IMR-90 (cell line): ENCODE measurements at regions not wholly inside any gene's neighbourhood (a gene's known extent, or its start where the extent isn't known, plus 50 kb on each side); places are given as distances from the start of the nearest gene placed in this dataset.

Source experiments
- ATAC-seq: fragments of 200-7000 bp; cut with Tn5 transposase; 2 replicates; pipeline ENCODE4 v1.9.1; 2020; ENCODE audit warnings: low read depth, mild to moderate bottlenecking, moderate library complexity
- BruUV-seq: library from RNA; stranded (reverse); fragments of 400-500 nt; replicated peaks from 2 replicates; lab custom pipeline; 2021; lab: Mats Ljungman, UMichigan
- CTCF ChIA-PET: fragments of 300-600 bp; formaldehyde crosslinking; extraction: SDS; loops from one replicate; lab custom pipeline; 2021; ENCODE audit warnings: antibody characterized with exemption; lab: Yijun Ruan, JAX
- POLR2A ChIA-PET: fragments of 300-600 bp; sonication (Branson Sonifier 250); formaldehyde crosslinking; loops from one replicate; lab custom pipeline; 2022; ENCODE audit warnings: antibody characterized with exemption; ENCODE audit not compliant: unreplicated experiment; lab: Charles Lee
- DNase-seq: peaks from one replicate; pipeline ENCODE4 v3.0.0; 2013
- H2AFZ ChIP-seq: replicated peaks from 2 replicates; pipeline ENCODE3; 2013; ENCODE audit warnings: low read length, mild to moderate bottlenecking; ENCODE audit not compliant: poor library complexity
- H2AK5ac ChIP-seq: 2 replicates; pipeline ENCODE4 v1.6.1; 2013; ENCODE audit warnings: low read depth, low read length, inconsistent platforms
- H2AK9ac ChIP-seq: replicated peaks from 2 replicates; pipeline ENCODE3; 2013; ENCODE audit warnings: mild to moderate bottlenecking, low read depth, low read length, moderate library complexity; ENCODE audit not compliant: poor library complexity
- H2BK120ac ChIP-seq: 2 replicates; pipeline ENCODE4 v1.6.1; 2013; ENCODE audit warnings: low read depth, low read length, inconsistent platforms
- H2BK15ac ChIP-seq: 3 replicates; pipeline ENCODE4 v1.6.1; 2013; ENCODE audit warnings: low read depth, low read length, inconsistent platforms
- H2BK20ac ChIP-seq: 2 replicates; pipeline ENCODE4 v1.6.1; 2013; ENCODE audit warnings: low read depth, mild to moderate bottlenecking, inconsistent platforms, low read length, moderate library complexity
- H2BK5ac ChIP-seq: 2 replicates; pipeline ENCODE4 v1.6.1; 2013; ENCODE audit warnings: mild to moderate bottlenecking, low read depth, low read length, inconsistent platforms; ENCODE audit not compliant: poor library complexity, severe bottlenecking
- H3K14ac ChIP-seq: replicated peaks from 2 replicates; pipeline ENCODE4 v1.6.1; 2013; ENCODE audit warnings: low read depth, low read length, inconsistent platforms
- H3K18ac ChIP-seq: 2 replicates; pipeline ENCODE4 v1.6.1; 2013; ENCODE audit warnings: low read depth, low read length, control low read depth
- H3K23ac ChIP-seq: 2 replicates; pipeline ENCODE4 v1.6.1; 2013; ENCODE audit warnings: low read depth, low read length, inconsistent platforms
- H3K27ac ChIP-seq: 2 replicates; pipeline ENCODE4 v1.5.1; 2013; ENCODE audit warnings: mild to moderate bottlenecking, control low read depth, low read length; ENCODE audit not compliant: insufficient read depth
- H3K27me3 ChIP-seq: 2 replicates; pipeline ENCODE4 v1.6.1; 2013; ENCODE audit warnings: low read length; ENCODE audit not compliant: control insufficient read depth, insufficient read depth
- H3K36me3 ChIP-seq: 2 replicates; pipeline ENCODE4 v1.6.1; 2013; ENCODE audit warnings: low read length, mixed read lengths; ENCODE audit not compliant: control insufficient read depth, insufficient read depth
- H3K4ac ChIP-seq: 2 replicates; pipeline ENCODE4 v1.6.1; 2013; ENCODE audit warnings: low read depth, low read length, inconsistent platforms
- H3K4me1 ChIP-seq: 2 replicates; pipeline ENCODE4 v1.6.1; 2013; ENCODE audit warnings: low read length, mixed read lengths; ENCODE audit not compliant: control insufficient read depth, insufficient read depth
- H3K4me2 ChIP-seq: 2 replicates; pipeline ENCODE4 v1.6.1; 2013; ENCODE audit warnings: low read depth, mild to moderate bottlenecking, control low read depth, low read length, moderate library complexity
- H3K4me3 ChIP-seq: 2 replicates; pipeline ENCODE4 v1.5.1; 2013; ENCODE audit warnings: low read depth, mild to moderate bottlenecking, control low read depth, low read length, moderate library complexity; ENCODE audit not compliant: insufficient read depth
- H3K56ac ChIP-seq: 2 replicates; pipeline ENCODE4 v1.6.1; 2013; ENCODE audit warnings: low read length, inconsistent platforms; ENCODE audit not compliant: insufficient read depth; ENCODE audit errors: extremely low read depth
- H3K79me1 ChIP-seq, 2 experiments: 2 replicates each; pipeline ENCODE4 v1.6.1; 2013; ENCODE audit warnings: low read length in 2 of 2, inconsistent platforms in 1 of 2, low read depth in 1 of 2
- H3K9ac ChIP-seq: 2 replicates; pipeline ENCODE4 v1.6.1; 2013; ENCODE audit warnings: low read depth, low read length, control low read depth
- H3K9me1 ChIP-seq: 2 replicates; pipeline ENCODE4 v1.6.1; 2013; ENCODE audit warnings: low read length, inconsistent platforms; ENCODE audit not compliant: insufficient read depth
- H3K9me3 ChIP-seq: 2 replicates; pipeline ENCODE4 v1.6.1; 2013; ENCODE audit warnings: low read length; ENCODE audit not compliant: control insufficient read depth, insufficient read depth
- H4K20me1 ChIP-seq: 2 replicates; pipeline ENCODE4 v1.6.1; 2013; ENCODE audit warnings: low read length, inconsistent platforms; ENCODE audit not compliant: insufficient read depth
- H4K5ac ChIP-seq: 2 replicates; pipeline ENCODE4 v1.6.1; 2013; ENCODE audit warnings: mild to moderate bottlenecking, low read depth, low read length, control low read depth
- H4K8ac ChIP-seq, 2 experiments: 2 replicates each; pipeline ENCODE4 v1.6.1; 2013; ENCODE audit warnings: low read depth in 2 of 2, low read length in 2 of 2, control low read depth in 1 of 2, inconsistent platforms in 1 of 2
- H4K91ac ChIP-seq: 2 replicates; pipeline ENCODE4 v1.6.1; 2013; ENCODE audit warnings: low read depth, low read length, inconsistent platforms; ENCODE audit not compliant: insufficient read depth
- BHLHE40 ChIP-seq: fragments of 150-350 bp; IDR thresholded peaks from 2 replicates; pipeline ENCODE4 v1.6.1; 2016; ENCODE audit warnings: mild to moderate bottlenecking, low read depth, low read length
- CEBPB ChIP-seq: IDR thresholded peaks from 2 replicates; pipeline ENCODE4 v1.6.1; 2012; ENCODE audit warnings: low read depth, low read length, improper control_type of control experiment
- CHD1 ChIP-seq: IDR thresholded peaks from 2 replicates; pipeline ENCODE4 v1.6.1; 2012; ENCODE audit warnings: low read depth, low read length, improper control_type of control experiment
- CTCF ChIP-seq: conservative IDR thresholded peaks from 2 replicates; pipeline ENCODE4 v1.5.1; 2012; ENCODE audit warnings: mild to moderate bottlenecking, low read depth, low read length, improper control_type of control experiment
- ELK1 ChIP-seq: fragments of 150-350 bp; IDR thresholded peaks from 2 replicates; pipeline ENCODE4 v1.6.1; 2016; ENCODE audit warnings: low read depth, mild to moderate bottlenecking, low read length, moderate library complexity, borderline replicate concordance
- FOS ChIP-seq: fragments of 150-350 bp; IDR thresholded peaks from 2 replicates; pipeline ENCODE4 v1.6.1; 2016; ENCODE audit warnings: low read depth, low read length
- MAFK ChIP-seq: IDR thresholded peaks from 2 replicates; pipeline ENCODE4 v1.6.1; 2012; ENCODE audit warnings: low read depth, low read length, improper control_type of control experiment
- MAZ ChIP-seq: IDR thresholded peaks from 2 replicates; pipeline ENCODE4 v1.6.1; 2012; ENCODE audit warnings: low read depth, mild to moderate bottlenecking, low read length, improper control_type of control experiment, moderate library complexity, borderline replicate concordance
- MXI1 ChIP-seq: IDR thresholded peaks from 2 replicates; pipeline ENCODE4 v1.6.1; 2012; ENCODE audit warnings: low read depth, mild to moderate bottlenecking, low read length, moderate library complexity, borderline replicate concordance
- NFE2L2 ChIP-seq: fragments of 150-350 bp; IDR thresholded peaks from 2 replicates; pipeline ENCODE4 v1.6.1; 2016; ENCODE audit warnings: low read depth, mild to moderate bottlenecking, low read length
- POLR2A ChIP-seq: IDR thresholded peaks from 2 replicates; pipeline ENCODE4 v1.6.1; 2012; ENCODE audit warnings: mild to moderate bottlenecking, low read depth, low read length
- RAD21 ChIP-seq: IDR thresholded peaks from 2 replicates; pipeline ENCODE4 v1.6.1; 2012; ENCODE audit warnings: low read length, improper control_type of control experiment
- RCOR1 ChIP-seq: IDR thresholded peaks from 2 replicates; pipeline ENCODE4 v1.6.1; 2012; ENCODE audit warnings: mild to moderate bottlenecking, low read length, improper control_type of control experiment; ENCODE audit not compliant: insufficient replicate concordance
- RFX5 ChIP-seq: IDR thresholded peaks from 2 replicates; pipeline ENCODE4 v1.8.0; 2012; ENCODE audit warnings: low read depth, mild to moderate bottlenecking, low read length, moderate library complexity
- SMC3 ChIP-seq: fragments of 150-350 bp; IDR thresholded peaks from 2 replicates; pipeline ENCODE4 v1.6.1; 2016; ENCODE audit warnings: low read depth, mild to moderate bottlenecking, antibody characterized with exemption, low read length, moderate library complexity
- USF2 ChIP-seq: fragments of 150-350 bp; IDR thresholded peaks from 2 replicates; pipeline ENCODE4 v1.6.1; 2017; ENCODE audit warnings: mild to moderate bottlenecking, antibody characterized with exemption, low read length, low read depth
- WGBS, 2 experiments: methylation state at CpG; one replicate each; pipeline versions ENCODE4 v1.1.5 to v1.1.7; 2013; ENCODE audit warnings: missing lambda C conversion rate in 2 of 2; ENCODE audit not compliant: insufficient read length in 1 of 2; ENCODE audit errors: extremely low coverage in 2 of 2; 5-methylcytosine and 5-hydroxymethylcytosine counted together
- dilution Hi-C: fragments of 300-500 bp; cut with HindIII; formaldehyde crosslinking; loops from one replicate; pipeline ENCODE4 v1.14.3; 2018; ENCODE audit warnings: low sequenced_read_pairs; ENCODE audit not compliant: unreplicated experiment
- in situ Hi-C: fragments of 300-500 bp; cut with MboI; formaldehyde crosslinking; loops from 3 replicates; pipeline ENCODE4 v1.14.3; 2019; ENCODE audit warnings: low sequenced_read_pairs, inconsistent platforms, mixed read lengths
- intact Hi-C: fragments of 100-400 bp; cut with micrococcal nuclease; formaldehyde crosslinking; loops from 2 replicates; pipeline ENCODE4 v1.10.0; 2022

- H2BK20ac ChIP-seq: no peak overlapping the region
- peaks cover 6% of the 10 kb centered on the region; the same call in 1 of the 2 replicates for H3K9me3 ChIP-seq
- no peak overlapping the region for H4K8ac ChIP-seq
- intact Hi-C loops: no loop called here
- no peak overlapping the region for H4K5ac ChIP-seq
- no peaks in the 10 kb centered on the region for H3K9me1 ChIP-seq
- no peak overlapping the region for H2AK9ac ChIP-seq
- H3K4me3 ChIP-seq: no peak overlapping the region
- no peak overlapping the region for H2BK120ac ChIP-seq
- no peaks in the 10 kb centered on the region for H3K4me1 ChIP-seq
- no peak overlapping the region for H3K4ac ChIP-seq
- no TSS peak for BruUV-seq
- H3K14ac ChIP-seq: no peak overlapping the region
- H4K20me1 ChIP-seq: no peaks in the 10 kb centered on the region
- WGBS, 2 experiments: 63% methylated on average over 3 of the region's 6 CpGs; no CpG with 5 or more reads in 1 of the 2 experiments
- no peak overlapping the region for H2AFZ ChIP-seq
- H3K56ac ChIP-seq: no peak overlapping the region
- ATAC-seq: no peak
- in situ Hi-C loops: no loop called here
- dilution Hi-C loops: no loop called here
- no peaks in the 10 kb centered on the region for H3K27me3 ChIP-seq
- H3K79me1 ChIP-seq: no peaks in the 10 kb centered on the region
- no peak overlapping the region for H3K4me2 ChIP-seq
- no peak for DNase-seq
- H2BK5ac ChIP-seq: no peak overlapping the region
- no peak for TF ChIP-seq FOS
- no peak for TF ChIP-seq MXI1
- no peak for TF ChIP-seq NFE2L2
- TF ChIP-seq MAFK: no peak
- TF ChIP-seq USF2: no peak
- no peak for TF ChIP-seq POLR2A
- TF ChIP-seq CEBPB: no peak
- TF ChIP-seq CTCF: no peak
- TF ChIP-seq RCOR1: no peak
- no peak for TF ChIP-seq ELK1
- no peak for TF ChIP-seq SMC3
- no peak for TF ChIP-seq MAZ
- TF ChIP-seq RFX5: no peak
- TF ChIP-seq RAD21: no peak
- TF ChIP-seq CHD1: no peak
- no peak for TF ChIP-seq BHLHE40
- no peak overlapping the region for H3K23ac ChIP-seq
- H2AK5ac ChIP-seq: no peak overlapping the region
- CTCF ChIA-PET: no interaction called here
- no peak overlapping the region for H4K91ac ChIP-seq
- no peak overlapping the region for H3K18ac ChIP-seq
- H3K27ac ChIP-seq: no peak overlapping the region
- POLR2A ChIA-PET: no interaction called here
- no peak overlapping the region for H3K9ac ChIP-seq
- no peak overlapping the region for H2BK15ac ChIP-seq
- H3K36me3 ChIP-seq: no peaks in the 10 kb centered on the region
Observed at GRCh38 chr2:14358774-14359173, 273.7 kb upstream of the LRATD1 start.
